ENCODE measurements at regions not wholly inside any gene's neighbourhood (a gene's known extent, or its start where the extent isn't known, plus 50 kb on each side); places are given as distances from the start of the nearest gene placed in this dataset.

GRCh38 chr13:60945396-60945795 is 470.3 kb downstream of the PCDH20 start:
- no peak for TF ChIP-seq CTCF (IDR thresholded peaks at IDR 0.05 in 4 of 5, conservative IDR thresholded peaks at IDR 0.05 in 1 of 5)
- TF ChIP-seq POLR2A (IDR thresholded peaks at IDR 0.05), result no peak

All from gastrocnemius medialis (tissue), 4 donors.